NCI-H524 (cell line): ENCODE measurements at regions not wholly inside any gene's neighbourhood (a gene's known extent, or its start where the extent isn't known, plus 50 kb on each side); places are given as distances from the start of the nearest gene placed in this dataset.

Experiments
- DNase-seq, 2 experiments: peaks; one replicate each; lab custom pipeline; 2025; lab: John Stamatoyannopoulos, UW

DNA sequence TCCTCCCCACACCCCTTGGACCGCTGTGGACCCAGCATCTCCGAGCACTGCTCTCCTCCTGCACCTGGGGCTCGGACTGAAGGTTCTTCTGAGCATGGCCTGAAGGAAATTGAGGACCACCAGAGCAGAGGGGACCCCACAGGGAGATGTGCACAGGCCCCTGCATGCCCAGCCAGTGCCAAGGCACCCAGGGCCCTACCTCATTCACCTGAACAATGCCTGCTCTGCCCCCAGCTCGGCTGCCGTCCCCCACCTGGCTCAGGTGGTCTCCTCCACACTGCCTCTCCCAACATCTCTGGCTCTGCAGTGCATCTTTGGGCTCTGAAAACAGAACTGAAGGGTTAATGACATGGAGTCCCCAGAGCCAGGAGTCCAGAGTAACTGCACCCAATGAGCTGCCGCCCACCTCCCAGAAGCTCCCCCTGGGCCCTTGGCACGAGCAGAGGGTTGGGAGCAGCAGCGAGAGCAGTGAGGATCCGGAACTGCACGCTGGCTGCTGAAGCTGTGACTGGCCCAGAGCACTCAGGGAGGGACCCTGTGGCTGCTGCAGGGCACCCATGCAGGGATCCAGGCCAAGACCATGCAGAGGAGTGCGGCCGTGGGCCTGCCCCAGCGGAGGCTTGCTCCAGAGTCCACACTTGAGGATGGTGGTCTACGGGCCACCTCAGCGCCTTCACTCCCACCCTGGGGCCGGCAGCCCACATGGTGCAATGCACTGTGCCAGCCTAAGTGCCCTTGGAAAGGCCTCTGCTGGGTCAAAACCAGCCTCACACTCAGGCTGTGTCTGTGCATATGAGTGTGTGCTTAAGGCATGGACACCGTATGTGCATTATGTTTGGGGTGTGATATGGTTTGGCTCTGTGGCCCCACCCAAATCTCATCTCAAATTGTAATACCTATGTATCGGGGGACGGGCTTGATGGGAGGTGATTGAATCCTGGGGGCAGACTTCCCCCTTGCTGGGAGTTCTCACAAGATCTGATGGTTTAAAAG lies 686.1 kb downstream of the TBC1D22A start:
- no peak for DNase-seq

DNA sequence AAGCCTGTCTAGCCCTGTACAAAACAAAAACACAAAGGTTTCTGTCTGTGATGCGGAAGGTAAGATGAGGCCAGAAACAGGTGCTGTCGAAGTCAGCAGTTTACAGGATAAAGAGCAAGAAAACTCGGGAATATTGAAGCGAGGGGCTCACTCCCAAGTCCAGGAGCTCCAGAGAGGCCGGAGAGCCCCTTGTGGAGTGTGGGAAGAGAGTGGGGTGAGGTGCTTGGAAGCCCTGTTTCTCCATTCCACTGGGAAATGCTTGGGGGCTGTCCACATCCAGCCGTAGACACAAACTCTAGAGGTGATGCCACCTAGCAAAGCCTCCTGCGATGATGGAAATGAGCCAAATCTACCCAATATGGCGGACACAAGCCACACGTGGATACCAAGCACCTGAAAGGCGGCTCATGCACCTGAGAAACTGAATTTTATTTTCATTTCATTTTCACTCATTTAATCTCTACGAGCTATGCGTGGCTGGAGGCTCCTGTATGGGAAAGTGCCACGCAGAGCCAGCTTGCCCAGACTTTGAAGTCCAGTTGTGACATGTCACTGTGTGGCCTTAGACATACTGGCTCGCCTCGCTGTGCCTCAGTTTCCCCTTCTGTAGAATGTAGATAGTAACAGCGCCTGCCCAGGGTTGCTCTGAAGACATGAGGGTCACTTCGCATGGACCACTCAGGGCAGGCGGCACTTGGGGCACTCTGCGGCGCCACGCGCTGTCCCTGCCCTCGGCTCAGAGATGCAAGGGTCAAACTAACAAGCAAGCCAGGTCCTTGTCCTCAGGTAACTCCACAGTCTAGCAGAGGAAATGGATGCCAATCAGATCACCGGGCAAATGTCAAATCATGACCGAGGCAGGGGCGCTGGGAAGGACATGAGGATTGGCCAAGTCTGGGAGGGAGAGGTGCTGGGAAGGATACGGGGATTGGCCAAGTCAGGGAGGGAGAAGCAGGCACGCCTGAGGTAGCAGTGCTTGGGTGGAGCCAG lies 684.7 kb downstream of the TBC1D22A start:
- no peak for DNase-seq

DNA sequence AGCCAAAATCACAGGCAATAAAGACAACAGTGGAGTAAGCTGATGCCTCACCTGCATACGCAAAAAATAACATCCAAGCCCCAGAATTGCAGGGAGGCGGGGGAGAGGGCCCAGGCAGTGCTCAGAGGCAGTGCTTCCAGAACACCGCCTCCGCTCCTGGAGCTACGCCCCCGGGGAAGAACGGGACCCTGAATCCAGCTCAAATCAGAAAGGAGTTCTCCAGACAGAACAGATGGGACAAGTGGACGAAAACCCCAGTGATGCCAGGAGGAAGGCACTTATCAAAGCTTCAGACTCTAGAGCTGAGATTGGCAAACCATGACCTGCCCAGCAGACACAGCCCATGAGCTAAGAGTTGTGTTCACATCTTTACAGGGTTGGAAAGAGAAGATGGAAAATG lies 683.9 kb downstream of the TBC1D22A start:
- peak; percentile 46 to 83 for DNase-seq

DNA sequence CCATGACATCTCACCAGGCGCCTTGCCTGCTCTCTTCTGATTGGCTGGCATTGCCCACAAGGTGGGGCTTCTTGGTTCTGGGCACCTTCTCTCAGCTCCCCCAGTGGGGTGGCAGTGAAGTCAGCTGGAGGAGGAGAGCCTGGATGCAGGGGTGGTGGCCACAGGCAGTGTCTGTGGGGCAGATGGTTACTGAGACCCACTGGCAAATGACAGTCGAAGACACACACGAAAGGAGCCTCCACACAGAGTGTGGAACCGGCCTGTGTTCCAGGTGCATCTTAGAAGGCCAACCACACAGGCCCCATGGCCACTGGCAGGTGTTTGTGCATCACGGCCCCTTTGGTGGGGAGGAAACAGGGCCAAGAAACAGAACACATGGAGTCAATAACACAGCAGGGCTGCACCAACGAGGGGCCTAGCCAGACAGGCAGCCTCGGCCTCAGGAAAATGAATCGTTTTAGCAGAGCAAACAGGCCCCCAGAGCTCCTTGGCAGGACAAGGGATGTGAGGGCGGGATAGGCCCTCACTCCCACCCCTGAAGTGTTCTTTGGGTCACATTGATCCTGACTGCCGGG lies 683.4 kb downstream of the TBC1D22A start:
- no peak for DNase-seq

DNA sequence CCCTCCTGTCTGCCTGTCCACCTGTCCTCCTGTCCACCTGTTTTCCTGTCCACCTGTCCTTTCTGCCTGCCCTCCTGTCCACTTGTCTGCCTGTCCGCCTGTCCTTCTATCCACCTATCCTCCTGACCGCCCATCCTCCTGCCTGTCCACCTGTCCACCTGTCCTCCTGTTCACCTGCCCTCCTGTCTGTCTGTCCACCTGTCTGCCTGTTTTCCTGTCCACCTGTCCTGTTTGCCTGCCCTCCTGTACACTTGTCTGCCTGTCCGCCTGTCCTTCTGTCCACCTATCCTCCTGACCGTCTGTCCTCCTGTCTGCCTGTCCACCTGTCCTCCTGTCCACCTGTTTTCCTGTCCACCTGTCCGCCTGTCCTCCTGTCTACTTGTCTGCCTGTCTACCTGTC lies 682.8 kb downstream of the TBC1D22A start:
- no peak for DNase-seq

DNA sequence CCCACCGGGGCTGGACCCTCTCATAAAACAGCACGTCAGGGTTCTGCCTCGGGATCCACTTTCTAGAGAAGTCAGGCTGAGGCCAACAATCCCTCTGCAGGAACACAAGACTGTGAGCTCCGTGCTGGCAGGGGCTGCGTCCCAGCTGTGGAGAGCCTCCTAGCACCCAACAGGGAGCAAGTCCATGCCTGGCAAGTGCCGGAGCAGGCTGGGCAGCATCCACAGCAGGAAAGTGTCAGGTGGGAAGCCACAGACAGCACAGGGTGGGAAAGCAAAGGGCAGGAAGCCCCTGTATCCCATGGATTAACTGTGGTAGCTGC lies 682.3 kb downstream of the TBC1D22A start:
- no peak for DNase-seq

DNA sequence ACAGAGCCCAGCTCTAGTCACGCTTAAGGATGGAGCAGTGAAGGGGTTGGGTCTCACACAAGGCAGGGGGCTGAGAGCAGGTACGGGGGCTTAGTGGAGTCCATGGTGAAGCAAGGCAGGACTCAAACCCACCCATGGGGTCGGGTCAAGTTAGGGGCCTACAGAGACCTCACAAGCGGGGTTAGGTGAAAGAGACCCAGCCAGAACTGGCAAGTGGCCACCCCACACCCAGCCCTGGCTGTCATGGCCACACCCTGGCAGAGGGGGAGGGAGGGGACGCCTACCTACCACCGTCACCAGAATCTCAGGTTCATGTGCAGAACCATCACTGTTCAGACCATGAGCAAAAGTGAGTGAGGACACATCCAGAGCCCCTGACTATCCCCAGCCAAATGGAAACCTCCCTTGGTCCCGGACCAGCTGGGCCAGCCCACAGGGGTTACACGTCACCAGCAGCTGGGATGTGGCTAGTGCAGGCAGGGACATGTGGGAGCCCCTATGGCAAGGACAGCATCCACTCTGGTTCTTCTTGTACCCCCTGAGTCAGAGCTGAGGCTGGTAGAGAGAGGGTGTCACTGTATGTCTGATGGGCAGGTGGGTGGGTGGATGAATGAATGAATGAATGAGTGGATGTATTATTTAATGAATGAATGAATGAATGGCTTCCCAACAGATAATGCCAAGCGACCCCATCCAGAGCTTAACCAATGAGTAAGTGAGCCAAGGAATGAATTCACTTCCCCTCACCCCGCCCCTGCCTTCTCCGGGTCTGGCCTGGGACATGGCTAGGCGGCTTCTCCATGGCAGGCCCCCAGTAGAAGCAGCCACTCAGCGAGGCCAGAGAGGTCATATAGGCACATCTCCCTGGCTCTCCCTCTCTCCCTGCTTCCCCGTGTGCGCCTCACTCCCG lies 681.6 kb downstream of the TBC1D22A start:
- no peak for DNase-seq

DNA sequence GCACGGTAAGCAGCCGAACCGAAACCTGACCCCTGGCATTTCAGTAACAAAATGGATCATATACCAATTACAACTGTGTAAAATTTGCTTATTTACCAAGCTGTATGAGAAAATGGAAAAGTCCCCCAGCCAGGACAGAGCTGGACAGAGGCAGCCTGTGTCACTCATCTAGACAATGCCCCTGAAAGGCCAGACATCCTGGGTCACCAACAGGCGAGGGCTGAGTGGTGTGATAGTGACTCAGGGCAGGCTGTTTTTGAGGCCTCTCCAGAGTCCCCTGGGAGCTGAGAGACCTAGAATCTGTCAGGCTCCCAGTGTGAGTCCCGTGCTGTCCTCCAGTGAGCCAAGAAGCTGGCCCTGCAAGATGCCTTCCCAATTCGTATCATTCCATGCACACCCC lies 680.4 kb downstream of the TBC1D22A start:
- peak in 1 of 2 experiments; percentile 22 for DNase-seq

DNA sequence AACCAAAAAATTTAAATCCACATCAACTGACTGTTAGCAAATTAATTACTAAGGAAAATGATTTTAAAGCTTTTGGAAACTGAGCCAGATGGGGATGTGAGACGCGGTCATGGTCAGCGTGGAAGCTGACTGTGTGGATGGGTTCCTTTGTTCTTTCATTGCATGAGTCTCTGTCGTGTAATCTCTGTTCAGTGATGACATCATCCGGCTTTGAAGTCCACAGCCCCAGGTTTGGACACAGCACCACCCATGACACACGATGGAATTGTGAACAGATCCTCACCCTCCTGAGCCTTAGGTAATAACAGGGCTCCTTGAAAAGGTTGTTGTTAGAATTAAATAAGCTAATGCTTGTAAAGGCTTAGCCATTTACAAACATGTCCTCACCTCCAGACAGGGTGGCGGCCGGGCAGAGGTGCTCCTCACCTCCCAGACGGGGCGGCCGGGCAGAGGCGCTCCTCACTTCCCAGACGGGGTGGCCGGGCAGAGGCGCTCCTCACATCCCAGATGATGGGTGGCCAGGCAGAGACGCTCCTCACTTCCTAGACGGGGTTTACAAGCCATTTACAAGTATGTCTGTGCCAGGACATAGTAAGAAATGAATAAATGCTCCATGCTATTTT lies 677.3 kb downstream of the TBC1D22A start:
- no peak for DNase-seq

DNA sequence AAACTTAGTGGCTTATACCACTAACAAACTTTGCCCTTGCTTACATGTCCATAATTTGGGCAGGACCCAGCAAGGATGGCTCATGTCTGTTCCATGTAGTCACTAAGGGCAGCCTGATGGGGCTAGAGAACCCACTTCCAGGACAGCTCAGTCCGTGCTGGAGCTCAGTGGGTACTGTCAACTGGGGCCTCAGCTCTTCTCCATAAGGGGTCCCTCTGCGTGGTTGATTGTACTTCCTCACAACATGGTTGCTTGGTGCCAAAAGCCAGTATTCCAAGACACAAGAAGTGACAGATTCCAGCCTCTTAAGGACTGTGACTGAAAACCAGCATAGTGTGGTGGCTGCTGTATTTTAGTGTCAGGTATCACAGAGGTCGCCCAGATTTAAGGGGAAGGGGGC lies 675.2 kb downstream of the TBC1D22A start:
- no peak for DNase-seq

DNA sequence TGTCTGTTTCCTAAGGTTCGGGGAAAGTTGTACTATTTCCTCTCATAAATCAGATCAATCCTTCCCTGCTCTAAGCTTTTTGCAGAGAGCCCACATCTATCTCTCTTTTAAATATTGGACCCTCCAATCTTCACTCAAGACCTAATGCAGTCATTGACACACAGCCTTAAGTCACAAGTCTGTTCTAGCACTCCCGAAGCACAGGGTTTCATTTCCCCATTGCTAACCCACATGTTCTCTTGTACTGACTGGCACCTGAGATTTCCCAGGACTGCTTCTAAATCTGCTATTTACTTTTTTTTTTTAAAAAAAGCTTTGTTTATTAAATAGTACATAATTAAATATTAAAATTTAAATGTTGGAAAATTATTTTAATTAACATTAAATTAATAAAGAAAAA lies 674.7 kb downstream of the TBC1D22A start:
- DNase-seq: no peak

DNA sequence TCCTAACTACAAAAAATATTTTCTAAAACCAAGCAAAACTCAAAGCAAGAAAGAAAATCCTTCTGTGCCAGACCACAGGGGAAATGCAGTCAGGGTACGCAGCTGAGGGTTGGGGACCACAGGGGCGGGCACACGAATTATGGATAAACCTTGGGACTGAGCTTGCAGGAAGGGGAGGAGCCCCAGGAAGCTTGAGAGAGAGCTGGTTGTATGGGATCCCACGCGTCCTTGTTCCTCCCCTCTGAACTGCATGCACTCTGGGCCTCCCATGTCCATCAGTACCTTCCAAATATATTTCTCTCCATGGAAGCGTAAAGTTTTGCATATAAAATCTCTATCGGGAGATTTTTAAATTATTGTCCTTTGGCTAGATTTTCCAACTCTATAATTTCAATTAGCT lies 673.4 kb downstream of the TBC1D22A start:
- no peak for DNase-seq

DNA sequence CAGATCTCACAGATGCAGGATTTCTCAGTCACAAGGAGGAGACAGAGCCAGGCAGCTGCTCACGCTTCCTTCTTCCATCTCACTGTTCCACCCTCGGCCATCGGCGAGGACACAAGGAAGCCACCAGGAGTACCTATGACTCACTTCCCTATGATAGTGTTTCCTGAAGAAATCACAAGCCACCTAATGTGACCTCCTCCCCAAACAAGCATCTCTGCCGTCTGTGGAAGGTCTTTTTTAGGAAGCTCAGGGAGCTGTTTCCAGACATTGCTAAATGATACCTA lies 672.7 kb downstream of the TBC1D22A start:
- peak in 1 of 2 experiments; percentile 53 for DNase-seq

DNA sequence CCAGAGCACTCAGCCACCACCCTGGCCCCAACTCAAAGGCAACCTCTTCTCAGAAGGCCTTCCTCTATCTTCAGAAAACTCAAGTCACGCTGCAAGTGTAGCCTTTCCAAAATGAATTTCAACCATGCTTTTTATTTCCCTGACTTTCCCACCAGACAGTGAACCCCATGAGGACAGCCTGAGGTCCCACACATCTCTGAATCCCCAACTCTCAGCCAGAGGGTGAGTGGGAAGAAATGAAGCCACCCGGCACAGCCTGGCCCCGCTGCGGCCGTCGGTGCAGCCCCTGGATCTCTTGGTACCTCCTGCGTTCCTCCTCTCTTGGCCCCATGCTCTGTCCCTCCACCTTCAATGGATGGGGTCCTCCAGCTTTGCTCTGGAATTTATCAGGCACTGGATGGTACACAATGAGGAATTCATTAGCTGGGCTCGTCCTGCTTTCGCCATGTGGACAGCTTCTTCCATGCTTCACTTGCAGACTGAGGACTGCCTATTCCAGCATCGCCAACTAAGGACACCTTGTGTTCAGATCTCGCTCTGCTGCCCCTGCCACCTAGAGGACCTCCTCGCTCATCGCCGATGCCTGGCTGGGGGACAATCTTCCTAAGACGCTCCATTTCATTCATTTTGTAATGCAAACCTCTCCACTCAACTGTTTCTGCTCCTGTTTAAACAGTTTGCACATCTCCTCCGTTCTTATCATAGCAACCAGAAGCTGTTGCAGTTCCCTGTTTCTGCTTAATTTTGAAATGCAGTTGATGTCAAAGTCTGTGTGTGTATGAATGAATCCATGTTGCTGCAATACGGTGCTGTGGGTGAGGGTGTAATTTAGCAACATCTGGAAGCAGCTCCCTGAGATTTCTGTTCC lies 672.1 kb downstream of the TBC1D22A start:
- DNase-seq: peak in 1 of 2 experiments; percentile 25

DNA sequence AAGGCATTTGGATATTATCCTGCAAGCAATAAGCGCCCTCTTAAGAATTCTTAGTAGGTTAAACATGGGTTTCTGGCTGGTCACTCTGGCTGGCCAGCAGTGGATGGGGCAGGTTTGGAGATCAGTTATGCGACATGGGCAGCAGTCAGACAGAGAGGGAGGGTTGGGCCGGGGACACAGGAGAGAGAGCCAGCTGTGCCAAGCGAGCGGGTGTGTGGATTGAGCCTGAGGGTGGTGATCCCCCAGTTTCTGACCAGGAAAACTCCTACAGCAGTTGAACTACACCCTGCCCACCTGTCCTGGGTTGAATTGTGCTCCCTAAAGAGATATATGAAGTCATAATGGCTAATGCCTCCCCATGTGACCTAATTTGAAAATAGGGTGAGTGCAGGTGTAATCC lies 671.2 kb downstream of the TBC1D22A start:
- no peak for DNase-seq

DNA sequence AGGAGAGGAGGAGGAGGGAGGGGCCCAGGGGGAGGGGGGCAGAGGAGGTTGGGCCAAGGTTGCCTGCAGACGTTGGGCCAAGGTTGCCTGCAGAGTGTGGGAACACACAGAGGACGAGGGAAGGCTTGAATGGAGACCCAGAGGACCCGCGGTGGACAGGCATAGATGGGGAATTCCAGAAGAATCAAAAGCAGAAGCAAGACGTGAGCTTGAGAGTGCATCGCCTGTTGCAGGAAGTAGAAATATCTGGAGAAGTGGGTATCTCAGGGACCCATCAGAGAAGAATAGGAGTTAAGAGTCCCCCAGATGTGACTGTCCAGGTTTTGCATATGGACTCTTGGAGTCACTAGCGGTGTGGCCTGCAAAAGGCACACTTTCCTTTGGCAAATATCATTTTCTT lies 670.2 kb downstream of the TBC1D22A start:
- DNase-seq: no peak

DNA sequence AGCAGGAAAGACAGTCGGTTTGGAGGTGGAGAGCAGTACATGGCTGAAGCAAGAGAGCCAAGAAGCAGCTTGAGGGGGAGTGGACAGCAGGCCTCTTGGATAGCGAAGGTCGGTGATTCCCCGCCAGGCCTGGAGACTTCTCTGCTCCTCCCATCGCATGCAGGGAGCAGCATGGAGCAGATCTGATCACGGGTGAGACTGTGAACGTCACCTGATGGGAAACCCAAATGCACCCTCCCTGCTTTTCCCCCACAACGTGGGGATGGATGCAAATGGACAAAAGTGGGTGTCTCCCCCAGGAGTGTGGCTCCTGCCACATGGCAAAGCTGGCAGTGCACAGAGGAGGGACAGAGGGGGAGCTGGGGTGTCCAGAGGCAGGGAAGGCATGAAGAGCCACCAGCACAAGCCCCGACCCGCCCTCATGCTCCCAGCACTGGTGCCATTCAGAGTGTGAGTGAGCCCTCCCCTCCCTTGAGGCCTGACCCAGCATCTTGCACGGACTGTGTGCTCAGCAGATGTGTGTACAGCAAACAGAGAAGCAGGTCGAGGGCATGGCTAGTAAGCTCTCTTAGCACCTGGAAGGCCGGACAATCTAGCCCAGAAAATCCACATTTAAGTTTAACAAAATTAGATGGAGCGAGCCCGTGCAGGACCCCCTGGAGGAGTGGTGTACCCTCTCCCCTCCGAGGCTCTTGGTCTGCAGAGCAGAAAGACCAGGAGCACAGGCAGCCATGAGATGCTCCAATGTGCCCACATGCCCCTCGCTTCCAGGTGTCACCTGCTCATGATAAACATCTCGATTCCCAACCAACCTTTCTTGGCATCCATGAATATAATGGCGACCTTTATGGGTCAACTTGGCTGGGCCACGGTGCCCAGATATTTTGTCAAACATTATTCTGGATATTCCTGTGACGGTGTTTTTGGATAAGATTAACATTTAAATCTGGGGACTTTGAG lies 661.7 kb downstream of the TBC1D22A start:
- DNase-seq: no peak

DNA sequence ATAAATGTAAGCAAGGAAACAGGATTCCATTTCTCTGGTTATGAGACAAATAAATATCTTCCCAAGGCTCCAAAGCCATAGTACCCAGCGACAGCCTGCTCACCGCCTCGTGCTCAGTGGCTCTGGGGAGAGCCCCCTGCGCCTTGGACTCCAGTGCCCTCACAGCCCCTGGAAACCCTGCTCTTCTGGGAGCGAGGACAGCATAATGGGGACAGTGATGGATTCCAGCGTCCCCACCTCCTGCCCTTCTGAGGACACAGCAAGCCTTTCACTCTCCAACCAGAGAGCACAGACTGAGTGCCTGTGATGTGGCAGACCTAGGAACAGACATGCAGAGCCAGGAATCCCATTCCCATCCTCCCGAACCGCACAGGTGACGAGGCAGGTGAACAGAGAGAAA lies 660.8 kb downstream of the TBC1D22A start:
- DNase-seq: no peak

DNA sequence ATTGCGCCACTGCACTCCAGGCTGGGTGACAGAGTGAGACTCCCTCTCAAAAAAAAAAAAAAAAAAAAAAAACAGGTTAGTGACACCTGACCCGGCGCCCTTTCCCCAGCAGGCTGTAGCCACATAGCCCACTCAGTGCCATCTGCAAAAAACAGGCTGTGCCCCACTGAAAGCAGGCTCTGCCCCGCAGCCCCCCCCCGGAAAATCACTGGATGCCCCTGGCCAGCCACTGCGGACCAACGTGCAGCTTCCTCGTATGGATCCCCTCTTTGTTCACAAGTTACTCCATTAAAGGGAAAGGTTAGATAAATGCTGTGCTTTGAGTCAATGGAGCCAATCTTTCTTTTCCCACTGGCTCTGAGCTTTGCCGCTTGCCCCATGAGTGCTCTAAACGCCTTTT lies 660.3 kb downstream of the TBC1D22A start:
- DNase-seq: no peak
